HCT116 (cell line): ENCODE measurements at regions not wholly inside any gene's neighbourhood (a gene's known extent, or its start where the extent isn't known, plus 50 kb on each side); places are given as distances from the start of the nearest gene placed in this dataset.

Source experiments
- ATAC-seq: fragments of 200-7000 bp; cut with Tn5 transposase; 2 replicates; pipeline ENCODE4 v1.9.1; 2020; ENCODE audit warnings: mild to moderate bottlenecking, moderate library complexity
- BruUV-seq: library from RNA; stranded (reverse); fragments of 400-500 nt; replicated peaks from 2 replicates; lab custom pipeline; 2021; lab: Mats Ljungman, UMichigan
- CTCF ChIA-PET: fragments of 300-600 bp; sonication (Branson Sonifier 250); formaldehyde crosslinking; loops from one replicate; lab custom pipeline; 2021; ENCODE audit warnings: antibody characterized with exemption; lab: Charles Lee
- POLR2A ChIA-PET: fragments of 300-600, 350-600 bp; sonication (Branson Sonifier 250); formaldehyde crosslinking; loops from one replicate; lab custom pipeline; 2021; ENCODE audit warnings: antibody characterized with exemption; lab: Charles Lee
- RAD21 ChIA-PET, 2 experiments: fragments of 300-600 bp; sonication (Branson Sonifier 250); formaldehyde crosslinking; loops; one replicate each; lab custom pipeline; 2023; ENCODE audit warnings: low total read pairs in 2 of 2; ENCODE audit not compliant: uncharacterized antibody in 2 of 2, unreplicated experiment in 2 of 2, low non-redundant PET in 1 of 2; lab: Charles Lee
- DNase-seq: peaks from one replicate; pipeline ENCODE4 v3.0.0-alpha.2; 2010; ENCODE audit warnings: low read depth, low spot score
- H2AFZ ChIP-seq: fragments of 200-600 bp; shearing (Covaris generic), sonication (generic); 2 replicates; pipeline ENCODE4 v1.6.1; 2017; ENCODE audit warnings: low read depth, mixed run types, mixed read lengths, antibody characterized with exemption, low read length; ENCODE audit not compliant: poor library complexity, severe bottlenecking
- H3K27ac ChIP-seq: 2 replicates; pipeline ENCODE4 v1.5.1; 2012; ENCODE audit warnings: low read depth, low read length
- H3K27me3 ChIP-seq: fragments of 200-600 bp; sonication (generic); 2 replicates; pipeline ENCODE4 v1.6.1; 2016; ENCODE audit warnings: mixed run types, low read length, mixed read lengths; ENCODE audit not compliant: insufficient read depth
- H3K36me3 ChIP-seq, 2 experiments: fragments of 200-500 bp in 1 of 2; fragments of 200-600 bp in 1 of 2; sonication (Bioruptor generic) in 1 of 2; sonication (generic) in 1 of 2; 2 replicates each; pipeline versions ENCODE4 v1.5.1 to v1.6.1; 2014 to 2016; ENCODE audit warnings: low read length in 2 of 2, inconsistent platforms in 1 of 2, mixed read lengths in 1 of 2, mixed run types in 1 of 2; ENCODE audit not compliant: insufficient read depth in 2 of 2, control insufficient read depth in 1 of 2
- H3K4me1 ChIP-seq, 2 experiments: fragments of 200-600 bp in 1 of 2; sonication (generic) in 1 of 2; 2 replicates each; pipeline versions ENCODE4 v1.5.1 to v1.6.1; 2012 to 2017; ENCODE audit warnings: low read length in 2 of 2, inconsistent platforms in 1 of 2, mild to moderate bottlenecking in 1 of 2, mixed read lengths in 1 of 2, mixed run types in 1 of 2, moderate library complexity in 1 of 2; ENCODE audit not compliant: insufficient read depth in 2 of 2, control insufficient read depth in 1 of 2
- H3K4me2 ChIP-seq: fragments of 200-600 bp; sonication (generic); 2 replicates; pipeline ENCODE4 v1.6.1; 2017; ENCODE audit warnings: mixed run types, low read length, mixed read lengths
- H3K4me3 ChIP-seq, 2 experiments: fragments of 200-600 bp in 1 of 2; sonication (generic) in 1 of 2; replicated peaks in 1 of 2; 2 replicates each; pipeline ENCODE4 v1.5.1; 2011 to 2016; ENCODE audit warnings: low read length in 2 of 2, control low read depth in 1 of 2, low read depth in 1 of 2, mild to moderate bottlenecking in 1 of 2, mixed read lengths in 1 of 2, mixed run types in 1 of 2
- H3K79me2 ChIP-seq: fragments of 200-600 bp; sonication (generic); 2 replicates; pipeline ENCODE4 v1.6.1; 2017; ENCODE audit warnings: mild to moderate bottlenecking, mixed run types, low read length, moderate library complexity, mixed read lengths; ENCODE audit not compliant: insufficient read depth
- H3K9ac ChIP-seq: fragments of 200-600 bp; sonication (generic); 2 replicates; pipeline ENCODE4 v1.6.1; 2016; ENCODE audit warnings: low read length, mixed read lengths
- H3K9me2 ChIP-seq: fragments of 200-600 bp; sonication (generic), shearing (Covaris generic); 2 replicates; pipeline ENCODE4 v1.6.1; 2017; ENCODE audit warnings: mixed run types, mild to moderate bottlenecking, moderate library complexity; ENCODE audit not compliant: insufficient read depth
- H3K9me3 ChIP-seq, 2 experiments: fragments of 200-500 bp in 1 of 2; fragments of 200-600 bp in 1 of 2; sonication (Bioruptor generic) in 1 of 2; sonication (generic) in 1 of 2; 2 replicates each; pipeline ENCODE4 v1.6.1; 2014 to 2017; ENCODE audit warnings: low read length in 2 of 2, mixed read lengths in 2 of 2, inconsistent platforms in 1 of 2, low read depth in 1 of 2, mild to moderate bottlenecking in 1 of 2, mixed run types in 1 of 2, moderate library complexity in 1 of 2; ENCODE audit not compliant: control insufficient read depth in 1 of 2, insufficient read depth in 1 of 2
- H4K20me1 ChIP-seq: fragments of 200-600 bp; sonication (generic), shearing (Covaris generic); 2 replicates; pipeline ENCODE4 v1.6.1; 2017; ENCODE audit warnings: mixed run types, mild to moderate bottlenecking, moderate library complexity; ENCODE audit not compliant: insufficient read depth
- ATF3 ChIP-seq: IDR thresholded peaks from 2 replicates; pipeline ENCODE4 v1.6.1; 2012
- EZH2 ChIP-seq: fragments of 200-600 bp; sonication (generic); IDR thresholded peaks from 2 replicates; pipeline ENCODE4 v1.6.1; 2017; ENCODE audit warnings: antibody characterized with exemption, mixed run types
- JUND ChIP-seq: IDR thresholded peaks from 2 replicates; pipeline ENCODE4 v1.6.1; 2012
- POLR2A ChIP-seq: IDR thresholded peaks from 2 replicates; pipeline ENCODE4 v1.7.0; 2011; ENCODE audit warnings: borderline replicate concordance; ENCODE audit not compliant: insufficient read depth, insufficient read length; ENCODE audit errors: extremely low read depth
- SIN3A ChIP-seq: IDR thresholded peaks from 2 replicates; pipeline ENCODE4 v1.6.1; 2012; ENCODE audit warnings: low read depth
- SP1 ChIP-seq: IDR thresholded peaks from 2 replicates; pipeline ENCODE4 v1.6.1; 2012; ENCODE audit warnings: low read depth
- SRF ChIP-seq: IDR thresholded peaks from 2 replicates; pipeline ENCODE4 v1.6.1; 2012; ENCODE audit warnings: low read depth
- TCF7L2 ChIP-seq: IDR thresholded peaks from 2 replicates; pipeline ENCODE4 v1.7.0; 2011; ENCODE audit warnings: borderline replicate concordance, inconsistent platforms; ENCODE audit not compliant: insufficient read depth, insufficient read length; ENCODE audit errors: extremely low read depth
- YY1 ChIP-seq: IDR thresholded peaks from 2 replicates; pipeline ENCODE4 v1.6.1; 2011; ENCODE audit warnings: low read length, low read depth, moderate library complexity, mild to moderate bottlenecking; ENCODE audit not compliant: insufficient replicate concordance; ENCODE audit errors: extremely low read depth
- ZNF274 ChIP-seq: fragments of 200-500 bp; sonication (Bioruptor generic); IDR thresholded peaks from 2 replicates; pipeline ENCODE4 v1.6.1; 2014; ENCODE audit warnings: mild to moderate bottlenecking, low read depth, low read length, inconsistent platforms
- intact Hi-C: fragments of 100-400 bp; cut with micrococcal nuclease; formaldehyde crosslinking; loops from 2 replicates; pipeline ENCODE4 v1.10.0; 2022
- TF ChIP-seq, protein P1 (sequence below), 3 experiments: fragments of 200-600 bp in 1 of 3; sonication (generic) in 1 of 3; IDR thresholded peaks in 2 of 3; conservative IDR thresholded peaks in 1 of 3; 2 replicates each; pipeline ENCODE4 v1.5.1; 2012 to 2017; ENCODE audit warnings: low read depth in 2 of 3, low read length in 2 of 3, antibody characterized with exemption in 1 of 3, borderline replicate concordance in 1 of 3, control low read depth in 1 of 3, mild to moderate bottlenecking in 1 of 3, mixed read lengths in 1 of 3, mixed run types in 1 of 3, moderate library complexity in 1 of 3; ENCODE audit not compliant: insufficient read depth in 1 of 3
- TF ChIP-seq, protein P2 (sequence below): IDR thresholded peaks from 2 replicates; pipeline ENCODE4 v1.6.1; 2012

DNA sequence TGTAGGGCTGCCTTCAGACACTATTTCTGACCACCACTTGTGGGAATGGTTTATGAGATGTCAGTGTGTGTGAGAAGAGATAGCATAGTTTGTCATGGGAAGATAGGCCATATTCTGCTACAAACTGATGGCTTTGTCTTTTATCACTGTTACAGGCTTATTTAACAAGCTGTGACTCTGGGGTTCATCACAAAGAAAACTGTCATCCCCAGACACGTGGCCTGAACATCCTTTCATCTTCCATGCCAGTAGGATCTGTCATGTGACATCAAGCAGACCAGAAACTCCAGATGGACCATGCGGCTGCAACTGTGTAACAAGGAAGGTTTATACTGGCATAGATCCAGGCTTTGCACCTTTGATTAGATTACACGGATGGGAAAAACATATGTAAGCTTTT is 128.6 kb upstream of the KCNH7 start:
- DNase-seq, result no peak
- ChIA-PET RAD21 (no interaction called here), POLR2A (no interaction called here), CTCF (no interaction called here)
- Histone ChIP-seq H3K4me3 (no peak overlapping the region), H3K79me2 (no peaks in the 10 kb centered on the region), H3K4me1 (no peaks in the 10 kb centered on the region), H3K9ac (no peak overlapping the region), H3K9me3 (no peaks in the 10 kb centered on the region), H3K4me2 (no peak overlapping the region), H3K9me2 (no peaks in the 10 kb centered on the region), H3K27ac (no peak overlapping the region), H2AFZ (no peak overlapping the region), H4K20me1 (no peaks in the 10 kb centered on the region), H3K36me3 (no peaks in the 10 kb centered on the region), H3K27me3 (peaks cover 6% of the 10 kb centered on the region; the same call in 1 of the 2 replicates)
- no peak for ATAC-seq
- intact Hi-C loops, result no loop called here
- TF ChIP-seq, protein P1, sequence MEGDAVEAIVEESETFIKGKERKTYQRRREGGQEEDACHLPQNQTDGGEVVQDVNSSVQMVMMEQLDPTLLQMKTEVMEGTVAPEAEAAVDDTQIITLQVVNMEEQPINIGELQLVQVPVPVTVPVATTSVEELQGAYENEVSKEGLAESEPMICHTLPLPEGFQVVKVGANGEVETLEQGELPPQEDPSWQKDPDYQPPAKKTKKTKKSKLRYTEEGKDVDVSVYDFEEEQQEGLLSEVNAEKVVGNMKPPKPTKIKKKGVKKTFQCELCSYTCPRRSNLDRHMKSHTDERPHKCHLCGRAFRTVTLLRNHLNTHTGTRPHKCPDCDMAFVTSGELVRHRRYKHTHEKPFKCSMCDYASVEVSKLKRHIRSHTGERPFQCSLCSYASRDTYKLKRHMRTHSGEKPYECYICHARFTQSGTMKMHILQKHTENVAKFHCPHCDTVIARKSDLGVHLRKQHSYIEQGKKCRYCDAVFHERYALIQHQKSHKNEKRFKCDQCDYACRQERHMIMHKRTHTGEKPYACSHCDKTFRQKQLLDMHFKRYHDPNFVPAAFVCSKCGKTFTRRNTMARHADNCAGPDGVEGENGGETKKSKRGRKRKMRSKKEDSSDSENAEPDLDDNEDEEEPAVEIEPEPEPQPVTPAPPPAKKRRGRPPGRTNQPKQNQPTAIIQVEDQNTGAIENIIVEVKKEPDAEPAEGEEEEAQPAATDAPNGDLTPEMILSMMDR (IDR thresholded peaks at IDR 0.05 in 2 of 3, conservative IDR thresholded peaks at IDR 0.05 in 1 of 3; ENCODE audit: borderline replicate concordance in 1 of 3, insufficient read depth in 1 of 3, low read depth in 2 of 3, low read length in 2 of 3), result no peak
- no peak for TF ChIP-seq ATF3
- TF ChIP-seq, protein P2, sequence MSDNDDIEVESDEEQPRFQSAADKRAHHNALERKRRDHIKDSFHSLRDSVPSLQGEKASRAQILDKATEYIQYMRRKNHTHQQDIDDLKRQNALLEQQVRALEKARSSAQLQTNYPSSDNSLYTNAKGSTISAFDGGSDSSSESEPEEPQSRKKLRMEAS, result no peak
- TF ChIP-seq SIN3A, result no peak
- no peak for TF ChIP-seq EZH2
- no peak for TF ChIP-seq POLR2A
- no peak for TF ChIP-seq YY1
- no peak for TF ChIP-seq ZNF274
- TF ChIP-seq TCF7L2, result no peak
- no peak for TF ChIP-seq SP1
- TF ChIP-seq JUND, result no peak
- TF ChIP-seq SRF, result no peak
- BruUV-seq, result no TSS peak
